Stimulated activated CD4-positive, alpha-beta T cell treated with anti-CD3 and anti-CD28 coated beads, Interleukin-1b, Interleukin-23, amount 100 ng/mL, for 24 hours (primary cell): ENCODE measurements at regions not wholly inside any gene's neighbourhood (a gene's known extent, or its start where the extent isn't known, plus 50 kb on each side); places are given as distances from the start of the nearest gene placed in this dataset.

ENCODE experiments used
- DNase-seq, 4 experiments: peaks; one replicate each; pipeline ENCODE4 v3.0.0-alpha.2; 2020; ENCODE audit warnings: low read depth in 4 of 4, low spot score in 1 of 4

GRCh38 chr11:95692526-95693260, 96.9 kb downstream of the FAM76B start:
- no peak for DNase-seq

DNA sequence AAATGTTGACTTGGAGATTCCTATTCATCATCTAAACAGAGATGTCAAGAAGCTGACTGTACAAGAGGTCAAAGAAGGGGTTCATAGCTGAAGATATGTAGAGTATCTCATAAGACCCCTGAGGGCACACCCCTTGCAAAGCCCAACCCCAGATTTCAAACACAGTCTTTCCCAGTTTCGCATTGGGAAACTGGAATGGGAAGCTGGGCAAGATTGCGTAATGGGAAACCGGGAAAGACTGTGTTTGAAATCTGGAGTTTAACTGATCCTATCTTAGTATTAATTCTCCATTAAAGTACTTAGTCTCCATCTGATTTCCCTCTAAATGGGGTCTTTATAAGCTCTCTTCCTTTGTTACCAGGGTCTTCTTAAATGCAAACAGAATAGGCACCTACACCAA, 99.5 kb downstream of the FAM76B start:
- no peak for DNase-seq

DNA sequence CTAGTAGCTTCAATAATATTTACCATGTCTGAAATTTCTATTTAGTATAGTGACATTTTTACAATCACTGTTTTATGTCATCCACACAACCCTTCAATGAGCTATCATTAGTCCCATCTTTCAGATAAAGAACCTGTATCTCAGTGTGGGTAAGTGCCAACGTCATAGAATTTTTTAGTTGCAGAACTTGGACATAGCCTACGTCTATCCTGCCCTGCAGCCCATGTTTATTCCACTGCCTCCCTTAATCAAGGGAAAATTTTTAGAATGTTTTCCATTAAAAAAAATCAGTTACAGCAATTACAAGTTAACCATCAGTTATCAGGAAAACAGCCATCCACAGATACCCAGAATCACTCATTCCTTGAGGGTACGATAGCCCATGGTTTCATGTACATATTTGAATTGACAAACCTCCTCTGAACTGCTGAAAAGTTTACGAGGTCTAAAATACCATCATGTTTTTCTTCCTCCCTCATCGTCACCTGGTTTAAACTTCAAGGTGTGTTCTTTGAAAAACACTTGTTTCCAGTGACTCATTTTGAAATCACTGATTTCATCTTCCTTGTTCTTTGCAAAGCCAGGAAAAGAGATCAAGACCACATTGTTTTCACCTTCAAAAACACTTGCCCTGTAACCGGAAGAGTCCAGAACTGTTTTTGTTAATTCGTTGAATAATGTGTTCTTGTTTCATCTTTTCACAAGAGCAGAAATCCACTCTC, 100.9 kb downstream of the FAM76B start:
- DNase-seq, result no peak

- DNase-seq, result no peak
Measured at GRCh38 chr11:95688015-95688414, 101.6 kb downstream of the FAM76B start.

GRCh38 chr11:95686265-95686664, 103.3 kb downstream of the FAM76B start:
- no peak for DNase-seq

- DNase-seq, result no peak
Measured at GRCh38 chr11:95684701-95685100, 104.9 kb downstream of the FAM76B start.

DNA sequence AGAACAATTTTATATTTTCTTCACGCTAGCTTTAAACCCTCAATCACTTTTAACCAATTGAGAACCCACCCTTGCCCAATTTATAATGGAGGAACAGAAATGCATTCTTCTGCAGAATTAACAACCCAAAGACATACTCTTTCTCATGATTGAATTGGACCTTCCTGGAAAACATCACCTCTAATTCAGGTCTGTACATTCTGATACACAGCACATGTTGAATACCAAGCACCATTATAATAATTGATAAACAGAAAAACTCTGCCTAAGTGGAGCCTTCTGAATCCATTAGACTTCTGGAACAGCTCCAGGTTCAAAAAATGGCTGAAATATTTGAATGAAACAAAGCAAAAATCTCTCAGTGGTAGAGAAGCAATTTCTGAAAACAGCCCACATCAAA, 105.4 kb downstream of the FAM76B start:
- DNase-seq, result no peak

GRCh38 chr11:95682552-95682951, 107.0 kb downstream of the FAM76B start:
- no peak for DNase-seq

DNA sequence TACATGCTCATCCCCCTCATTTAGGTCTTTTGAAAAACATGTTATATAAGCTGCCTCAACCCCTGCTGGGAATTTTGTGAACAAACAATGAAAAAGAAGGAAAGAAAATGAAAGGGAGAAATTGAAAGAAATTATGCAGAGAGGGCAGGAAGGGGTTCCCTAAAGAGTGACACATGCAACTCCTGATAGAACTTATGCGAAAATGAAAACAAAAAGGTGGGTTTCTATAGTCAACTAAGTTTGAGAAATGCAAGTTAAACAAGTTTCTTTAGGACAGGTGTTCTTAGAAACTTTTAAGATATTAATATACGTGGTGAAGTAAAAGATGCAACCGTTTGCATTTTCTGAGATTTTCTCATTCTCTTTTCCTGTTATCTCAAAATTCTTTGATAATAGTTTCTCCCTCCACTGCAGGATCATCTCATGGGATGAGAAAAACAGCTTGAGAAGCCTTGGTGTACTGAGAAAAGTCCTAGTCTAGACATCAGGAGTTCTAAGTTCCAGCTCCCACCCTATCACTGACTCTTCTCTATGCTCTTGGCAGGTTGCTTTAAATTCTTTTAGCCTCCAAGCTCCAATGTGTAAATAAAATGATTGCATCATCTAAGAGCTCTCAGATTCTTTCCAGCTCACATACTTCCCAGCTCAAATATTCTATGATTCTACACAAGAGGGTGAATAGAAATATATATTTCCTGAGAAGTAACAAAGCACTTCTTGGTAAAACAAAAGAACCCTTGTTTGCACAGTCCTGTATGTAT, 109.2 kb downstream of the FAM76B start:
- DNase-seq, result no peak

GRCh38 chr11:95678988-95679387, 110.6 kb downstream of the FAM76B start:
- no peak for DNase-seq

DNA sequence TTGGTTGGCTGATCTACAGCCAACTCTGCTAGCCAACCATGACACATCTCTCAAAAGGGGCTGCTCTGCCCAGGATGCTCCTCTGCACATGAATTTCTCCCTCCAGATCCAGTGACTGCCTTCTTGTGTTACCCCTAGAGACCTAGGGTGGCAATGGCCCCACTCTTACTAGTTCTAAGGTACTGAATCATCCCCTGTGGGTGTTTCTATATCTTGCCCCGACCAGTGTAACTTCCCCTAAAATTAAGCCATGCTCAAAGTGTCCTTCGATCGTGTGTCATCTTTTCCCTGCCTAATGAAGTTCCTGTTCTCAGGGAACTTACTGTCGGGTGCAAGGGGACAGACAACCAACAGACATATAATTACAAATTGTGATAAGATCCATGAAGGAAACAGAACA, 113.3 kb downstream of the FAM76B start:
- no peak for DNase-seq

GRCh38 chr11:95675585-95675984, 114.0 kb downstream of the FAM76B start:
- no peak for DNase-seq

DNA sequence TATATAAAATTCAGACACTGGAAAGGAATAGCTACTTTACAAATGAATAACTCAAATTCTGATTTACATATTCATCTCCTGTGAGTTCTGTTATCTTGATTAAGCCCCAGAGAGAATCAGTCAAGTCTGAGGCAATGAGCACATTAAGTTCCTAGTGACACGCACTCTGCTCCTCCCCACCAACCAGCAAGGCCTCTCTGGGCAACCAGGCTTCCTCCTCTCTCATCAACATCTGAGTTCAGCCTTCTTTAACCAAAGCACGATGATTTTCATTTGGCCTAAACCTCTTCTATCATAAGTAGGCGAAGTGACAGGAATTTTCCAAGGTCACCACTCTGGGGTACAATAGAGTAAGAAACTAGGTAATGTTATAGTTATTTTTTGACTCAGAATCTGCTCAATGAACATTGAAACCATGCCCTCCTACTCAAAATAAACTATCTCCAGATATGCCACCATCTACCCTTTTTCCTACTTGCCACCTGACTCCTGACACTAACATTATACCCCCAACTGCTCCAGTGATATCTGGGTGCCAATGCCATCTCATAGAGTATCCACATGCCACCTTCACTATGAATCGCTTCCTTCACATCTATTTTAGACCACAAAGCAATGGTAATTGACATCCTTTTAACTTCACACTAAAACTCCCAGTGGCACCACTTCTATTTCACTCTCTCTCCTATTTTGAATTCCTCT, 114.8 kb downstream of the FAM76B start:
- DNase-seq, result peak in 1 of 4 experiments; percentile 32

DNA sequence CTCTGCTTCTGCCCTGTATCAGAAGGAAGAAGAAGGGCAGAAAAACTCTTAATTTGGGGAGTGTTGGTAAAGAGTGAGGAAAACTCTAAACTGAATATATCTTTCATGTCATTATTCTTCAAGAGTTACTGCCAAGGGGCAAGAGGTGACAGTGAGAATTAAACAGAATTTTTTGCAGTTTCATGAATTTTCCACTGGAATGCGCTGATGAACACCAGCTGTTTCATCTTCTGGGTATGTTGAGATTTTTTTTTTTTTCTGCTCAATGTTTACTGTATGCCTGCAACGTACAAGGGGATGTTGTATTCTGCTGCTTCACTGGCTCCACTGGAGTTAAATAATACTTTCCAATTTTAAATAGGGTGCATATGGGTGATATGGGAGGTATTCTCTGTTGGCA, 117.8 kb downstream of the FAM76B start:
- DNase-seq, result no peak

DNA sequence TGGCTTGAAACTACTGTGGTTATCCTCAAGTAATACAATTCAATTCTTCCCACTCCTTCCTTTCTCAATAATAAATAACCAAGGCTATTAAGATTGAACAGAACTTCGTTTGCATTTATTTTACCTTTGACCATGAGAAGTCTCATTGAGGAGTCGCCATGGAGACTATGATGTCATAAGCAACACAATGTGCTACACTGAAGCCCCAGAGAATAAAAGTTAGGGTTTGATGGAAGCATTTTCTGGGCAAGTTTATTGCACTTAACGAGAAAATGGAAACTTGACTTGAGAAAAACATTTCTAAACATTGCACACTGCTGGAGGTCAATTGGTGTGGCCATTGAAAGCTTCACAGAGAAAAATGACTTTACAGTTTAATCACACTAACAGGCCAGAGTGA, 121.5 kb downstream of the FAM76B start:
- no peak for DNase-seq

DNA sequence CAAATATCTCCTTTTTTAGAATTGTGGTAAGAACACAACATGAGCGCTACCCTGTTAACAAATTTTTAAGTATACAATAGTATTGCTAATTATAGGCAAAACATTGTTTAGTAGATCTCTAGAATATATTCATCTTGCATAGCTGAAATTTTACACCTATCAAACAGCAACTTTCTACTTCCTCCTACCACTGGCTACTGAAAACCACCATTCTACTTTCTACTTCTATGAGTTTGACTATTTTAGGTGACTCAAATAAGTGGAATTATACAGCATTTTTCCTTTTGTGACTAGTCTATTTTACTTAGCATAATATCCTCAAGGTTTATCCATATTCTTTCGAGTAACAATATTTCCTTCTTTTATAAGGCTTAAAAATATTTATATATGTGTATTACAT, 128.4 kb downstream of the FAM76B start:
- no peak for DNase-seq

DNA sequence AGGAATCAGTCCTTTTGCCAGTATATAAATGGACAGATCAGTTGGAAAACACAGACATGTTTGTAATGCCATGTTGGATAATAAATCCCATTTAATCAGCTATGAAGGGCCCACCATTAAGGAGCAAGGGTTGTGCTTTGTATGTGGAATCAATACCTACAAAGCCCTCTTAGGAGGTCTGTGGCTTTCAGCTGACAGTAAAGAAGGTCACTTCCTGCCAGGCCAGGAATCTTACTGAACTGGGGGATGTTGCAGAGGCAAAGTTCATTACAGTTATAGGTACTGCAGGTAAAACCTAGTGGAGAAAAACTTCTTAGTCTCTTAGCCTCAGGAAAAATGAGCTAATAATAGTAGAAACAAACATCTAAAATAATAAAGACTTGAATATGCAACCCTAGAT, 129.5 kb downstream of the FAM76B start:
- DNase-seq, result no peak

GRCh38 chr11:95659088-95659487, 130.5 kb downstream of the FAM76B start:
- DNase-seq, result no peak

DNA sequence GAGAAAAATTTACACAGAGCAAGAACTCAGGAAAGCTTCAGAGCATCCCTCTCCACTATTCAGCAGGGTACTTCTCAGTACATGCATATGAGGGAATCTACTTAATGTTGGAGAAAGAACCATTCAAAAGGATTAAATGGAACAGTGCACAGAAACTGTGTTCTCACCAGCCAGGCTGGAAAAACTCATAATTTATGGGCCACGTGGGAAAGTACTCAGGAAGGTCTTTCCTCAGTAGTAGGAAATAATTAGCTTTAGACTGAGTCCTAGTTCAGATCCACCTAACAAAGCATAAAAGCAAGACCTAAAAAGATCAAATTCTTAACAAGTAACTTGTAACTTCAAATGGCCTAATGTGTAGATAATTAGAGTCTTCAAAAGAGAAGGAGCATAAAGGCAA, 134.0 kb downstream of the FAM76B start:
- DNase-seq, result no peak

DNA sequence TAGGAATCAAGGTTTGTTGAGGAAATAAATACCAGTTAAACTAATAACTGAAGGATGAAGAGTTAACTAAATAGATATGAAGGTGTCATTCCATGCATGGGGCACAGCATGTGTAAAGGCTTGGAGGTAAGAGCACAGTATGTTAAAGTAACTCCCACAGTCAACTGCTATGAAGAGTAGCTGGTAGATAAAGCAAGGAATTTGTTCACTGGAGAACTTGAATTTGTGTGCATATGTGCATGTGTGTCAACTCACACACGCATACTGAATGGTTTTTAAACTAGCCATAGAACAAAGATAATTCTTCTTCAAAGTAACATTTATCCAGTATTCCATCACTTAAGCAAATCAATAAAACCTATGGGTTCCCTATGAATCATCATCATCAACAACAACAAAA, 135.9 kb downstream of the FAM76B start:
- DNase-seq, result no peak

- no peak for DNase-seq
Measured at GRCh38 chr11:95653099-95653498, 136.5 kb downstream of the FAM76B start.
